WTC11 (cell line): ENCODE measurements at regions not wholly inside any gene's neighbourhood (a gene's known extent, or its start where the extent isn't known, plus 50 kb on each side); places are given as distances from the start of the nearest gene placed in this dataset.

Experiments used
- ATAC-seq: fragments of 200-7000 bp; cut with Tn5 transposase; 2 replicates; pipeline ENCODE4 v1.10.0; 2021; ENCODE audit warnings: mild to moderate bottlenecking, moderate library complexity
- CTCF ChIA-PET: fragments of 300-600 bp; sonication (Branson Sonifier 250); formaldehyde crosslinking; loops from one replicate; lab custom pipeline; 2021; ENCODE audit warnings: antibody characterized with exemption; lab: Charles Lee
- POLR2A ChIA-PET: fragments of 350-600 bp; sonication (Branson Sonifier 250); formaldehyde crosslinking; loops from one replicate; lab custom pipeline; 2021; ENCODE audit warnings: antibody characterized with exemption; lab: Charles Lee
- DNase-seq: peaks from one replicate; pipeline ENCODE4 v3.0.0; 2021; ENCODE audit warnings: low spot score
- H3K27ac Mint-ChIP-seq: 2 replicates; pipeline ENCODE4 v1.8.0; 2021; ENCODE audit warnings: mixed read lengths
- H3K27me3 Mint-ChIP-seq: 2 replicates; pipeline ENCODE4 v1.8.0; 2021; ENCODE audit warnings: low read depth, mild to moderate bottlenecking, moderate library complexity, mixed read lengths
- H3K36me3 Mint-ChIP-seq: 2 replicates; pipeline ENCODE4 v1.8.0; 2021; ENCODE audit warnings: mixed read lengths
- H3K4me1 Mint-ChIP-seq: 2 replicates; pipeline ENCODE4 v1.8.0; 2022; ENCODE audit warnings: mixed read lengths
- H3K4me3 Mint-ChIP-seq: 2 replicates; pipeline ENCODE4 v1.8.0; 2021; ENCODE audit warnings: mild to moderate bottlenecking, moderate library complexity, mixed read lengths
- H3K9me3 Mint-ChIP-seq: 2 replicates; pipeline ENCODE4 v1.8.0; 2021; ENCODE audit warnings: mixed read lengths
- CBFB ChIP-seq: sonication (generic); formaldehyde crosslinking; IDR thresholded peaks from 2 replicates; pipeline ENCODE4 v1.8.1; 2022; ENCODE audit warnings: mild to moderate bottlenecking, low read depth, missing genetic modification reagents
- CREM ChIP-seq: sonication (generic); formaldehyde crosslinking; IDR thresholded peaks from 2 replicates; pipeline ENCODE4 v1.8.1; 2022; ENCODE audit warnings: mild to moderate bottlenecking, missing genetic modification reagents, moderate library complexity
- ESRRA ChIP-seq: sonication (generic); formaldehyde crosslinking; IDR thresholded peaks from 2 replicates; pipeline ENCODE4 v1.8.1; 2022; ENCODE audit warnings: mild to moderate bottlenecking, missing genetic modification reagents, borderline replicate concordance
- FOXP1 ChIP-seq: sonication (generic); formaldehyde crosslinking; IDR thresholded peaks from 2 replicates; pipeline ENCODE4 v1.8.0; 2022; ENCODE audit warnings: missing genetic modification reagents, mild to moderate bottlenecking, moderate library complexity, borderline replicate concordance
- GABPB1 ChIP-seq: sonication (generic); formaldehyde crosslinking; IDR thresholded peaks from 2 replicates; pipeline ENCODE4 v1.8.1; 2023; ENCODE audit warnings: mild to moderate bottlenecking, missing genetic modification reagents
- GTF2I ChIP-seq: fragments of 250-450 bp; sonication (Bioruptor Pico); conservative IDR thresholded peaks from 2 replicates; pipeline ENCODE4 v1.4.0; 2021; ENCODE audit warnings: mild to moderate bottlenecking
- OVOL2 ChIP-seq: fragments of 250-450 bp; sonication (Bioruptor Pico); IDR thresholded peaks from 2 replicates; pipeline ENCODE4 v1.9.0; 2021; ENCODE audit warnings: mild to moderate bottlenecking, borderline replicate concordance
- ZNF317 ChIP-seq: sonication (generic); formaldehyde crosslinking; IDR thresholded peaks from 2 replicates; pipeline ENCODE4 v1.8.1; 2023; ENCODE audit warnings: low read depth, mild to moderate bottlenecking, moderate library complexity, missing genetic modification reagents, borderline replicate concordance
- TF ChIP-seq, protein P1 (sequence below): sonication (generic); formaldehyde crosslinking; IDR thresholded peaks from 2 replicates; pipeline ENCODE4 v1.8.0; 2023; ENCODE audit warnings: mild to moderate bottlenecking, missing genetic modification reagents
- TF ChIP-seq, protein P2 (sequence below): sonication (generic); formaldehyde crosslinking; IDR thresholded peaks from 2 replicates; pipeline ENCODE4 v1.8.0; 2023; ENCODE audit warnings: missing genetic modification reagents
- TF ChIP-seq, protein P3 (sequence below): sonication (generic); formaldehyde crosslinking; IDR thresholded peaks from 2 replicates; pipeline ENCODE4 v1.8.0; 2023; ENCODE audit warnings: missing genetic modification reagents, mild to moderate bottlenecking, borderline replicate concordance
- TF ChIP-seq, protein P4 (sequence below): sonication (generic); formaldehyde crosslinking; IDR thresholded peaks from 2 replicates; pipeline ENCODE4 v1.8.1; 2022; ENCODE audit warnings: missing genetic modification reagents, borderline replicate concordance
- TF ChIP-seq, protein P5 (sequence below): fragments of 250-450 bp; sonication (Bioruptor Pico); IDR thresholded peaks from 2 replicates; pipeline ENCODE4 v1.9.0; 2021; ENCODE audit warnings: mild to moderate bottlenecking
- TF ChIP-seq, protein P6 (sequence below): fragments of 250-450 bp; sonication (Bioruptor Pico); IDR thresholded peaks from 2 replicates; pipeline ENCODE4 v2.1.2; 2022; ENCODE audit warnings: mild to moderate bottlenecking, moderate library complexity
- TF ChIP-seq, protein P7 (sequence below): sonication (generic); formaldehyde crosslinking; IDR thresholded peaks from 2 replicates; pipeline ENCODE4 v1.8.1; 2022; ENCODE audit warnings: mild to moderate bottlenecking, missing genetic modification reagents, moderate library complexity, borderline replicate concordance

DNA sequence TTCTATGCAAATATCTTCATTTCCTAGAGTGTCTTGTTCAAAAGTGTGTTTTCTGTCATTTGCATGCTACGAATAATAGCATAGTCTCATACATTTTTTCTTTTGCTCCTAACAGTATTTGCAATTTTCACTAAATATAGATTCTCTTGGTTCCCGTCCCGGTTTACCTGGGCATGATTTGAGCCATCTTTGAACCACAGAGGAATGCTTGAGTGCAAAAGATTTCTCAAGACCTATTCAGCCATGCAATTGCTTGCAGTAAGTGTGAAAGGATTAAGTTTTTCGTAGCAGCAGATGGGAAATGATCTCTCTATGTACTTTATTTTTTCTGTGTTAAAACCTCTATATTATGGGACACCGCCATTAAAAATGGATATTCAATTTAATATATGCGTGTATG lies 733.0 kb downstream of the ZPLD1 start (continued):
- TF ChIP-seq, protein P1, sequence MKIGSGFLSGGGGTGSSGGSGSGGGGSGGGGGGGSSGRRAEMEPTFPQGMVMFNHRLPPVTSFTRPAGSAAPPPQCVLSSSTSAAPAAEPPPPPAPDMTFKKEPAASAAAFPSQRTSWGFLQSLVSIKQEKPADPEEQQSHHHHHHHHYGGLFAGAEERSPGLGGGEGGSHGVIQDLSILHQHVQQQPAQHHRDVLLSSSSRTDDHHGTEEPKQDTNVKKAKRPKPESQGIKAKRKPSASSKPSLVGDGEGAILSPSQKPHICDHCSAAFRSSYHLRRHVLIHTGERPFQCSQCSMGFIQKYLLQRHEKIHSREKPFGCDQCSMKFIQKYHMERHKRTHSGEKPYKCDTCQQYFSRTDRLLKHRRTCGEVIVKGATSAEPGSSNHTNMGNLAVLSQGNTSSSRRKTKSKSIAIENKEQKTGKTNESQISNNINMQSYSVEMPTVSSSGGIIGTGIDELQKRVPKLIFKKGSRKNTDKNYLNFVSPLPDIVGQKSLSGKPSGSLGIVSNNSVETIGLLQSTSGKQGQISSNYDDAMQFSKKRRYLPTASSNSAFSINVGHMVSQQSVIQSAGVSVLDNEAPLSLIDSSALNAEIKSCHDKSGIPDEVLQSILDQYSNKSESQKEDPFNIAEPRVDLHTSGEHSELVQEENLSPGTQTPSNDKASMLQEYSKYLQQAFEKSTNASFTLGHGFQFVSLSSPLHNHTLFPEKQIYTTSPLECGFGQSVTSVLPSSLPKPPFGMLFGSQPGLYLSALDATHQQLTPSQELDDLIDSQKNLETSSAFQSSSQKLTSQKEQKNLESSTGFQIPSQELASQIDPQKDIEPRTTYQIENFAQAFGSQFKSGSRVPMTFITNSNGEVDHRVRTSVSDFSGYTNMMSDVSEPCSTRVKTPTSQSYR (CRISPR knock-in tag) = no peak
- TF ChIP-seq GABPB1 (CRISPR knock-in tag) (no peak), OVOL2 (CRISPR knock-in tag) (no peak)

DNA sequence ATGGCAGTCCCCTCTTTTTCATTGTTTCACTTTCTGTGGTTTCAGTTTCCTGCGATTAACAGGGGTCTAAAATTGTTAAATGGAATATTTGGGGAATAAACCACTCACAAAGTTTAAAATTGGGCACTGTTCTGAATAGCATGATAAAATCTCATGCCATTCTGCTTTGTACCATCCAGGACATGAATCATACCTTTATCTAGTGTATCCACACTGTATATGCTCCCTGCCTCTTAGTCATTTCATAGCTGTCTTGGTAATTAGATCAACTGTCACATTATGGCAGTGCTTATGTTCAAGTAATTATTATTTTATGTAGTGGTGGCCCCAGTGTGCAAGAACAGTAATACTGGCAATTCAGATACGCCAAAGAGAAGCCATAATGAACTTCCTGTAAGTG lies 734.5 kb downstream of the ZPLD1 start:
- H3K36me3 Mint-ChIP-seq = no peaks in the 10 kb centered on the region
- TF ChIP-seq FOXP1 (no peak), CBFB (no peak), ZNF317 (CRISPR knock-in tag) (no peak), CREM (CRISPR knock-in tag) (no peak), GTF2I (CRISPR knock-in tag) (no peak), ESRRA (CRISPR knock-in tag) (no peak)
- TF ChIP-seq, protein P2, sequence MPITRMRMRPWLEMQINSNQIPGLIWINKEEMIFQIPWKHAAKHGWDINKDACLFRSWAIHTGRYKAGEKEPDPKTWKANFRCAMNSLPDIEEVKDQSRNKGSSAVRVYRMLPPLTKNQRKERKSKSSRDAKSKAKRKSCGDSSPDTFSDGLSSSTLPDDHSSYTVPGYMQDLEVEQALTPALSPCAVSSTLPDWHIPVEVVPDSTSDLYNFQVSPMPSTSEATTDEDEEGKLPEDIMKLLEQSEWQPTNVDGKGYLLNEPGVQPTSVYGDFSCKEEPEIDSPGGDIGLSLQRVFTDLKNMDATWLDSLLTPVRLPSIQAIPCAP (CRISPR knock-in tag) = no peak
- TF ChIP-seq, protein P3, sequence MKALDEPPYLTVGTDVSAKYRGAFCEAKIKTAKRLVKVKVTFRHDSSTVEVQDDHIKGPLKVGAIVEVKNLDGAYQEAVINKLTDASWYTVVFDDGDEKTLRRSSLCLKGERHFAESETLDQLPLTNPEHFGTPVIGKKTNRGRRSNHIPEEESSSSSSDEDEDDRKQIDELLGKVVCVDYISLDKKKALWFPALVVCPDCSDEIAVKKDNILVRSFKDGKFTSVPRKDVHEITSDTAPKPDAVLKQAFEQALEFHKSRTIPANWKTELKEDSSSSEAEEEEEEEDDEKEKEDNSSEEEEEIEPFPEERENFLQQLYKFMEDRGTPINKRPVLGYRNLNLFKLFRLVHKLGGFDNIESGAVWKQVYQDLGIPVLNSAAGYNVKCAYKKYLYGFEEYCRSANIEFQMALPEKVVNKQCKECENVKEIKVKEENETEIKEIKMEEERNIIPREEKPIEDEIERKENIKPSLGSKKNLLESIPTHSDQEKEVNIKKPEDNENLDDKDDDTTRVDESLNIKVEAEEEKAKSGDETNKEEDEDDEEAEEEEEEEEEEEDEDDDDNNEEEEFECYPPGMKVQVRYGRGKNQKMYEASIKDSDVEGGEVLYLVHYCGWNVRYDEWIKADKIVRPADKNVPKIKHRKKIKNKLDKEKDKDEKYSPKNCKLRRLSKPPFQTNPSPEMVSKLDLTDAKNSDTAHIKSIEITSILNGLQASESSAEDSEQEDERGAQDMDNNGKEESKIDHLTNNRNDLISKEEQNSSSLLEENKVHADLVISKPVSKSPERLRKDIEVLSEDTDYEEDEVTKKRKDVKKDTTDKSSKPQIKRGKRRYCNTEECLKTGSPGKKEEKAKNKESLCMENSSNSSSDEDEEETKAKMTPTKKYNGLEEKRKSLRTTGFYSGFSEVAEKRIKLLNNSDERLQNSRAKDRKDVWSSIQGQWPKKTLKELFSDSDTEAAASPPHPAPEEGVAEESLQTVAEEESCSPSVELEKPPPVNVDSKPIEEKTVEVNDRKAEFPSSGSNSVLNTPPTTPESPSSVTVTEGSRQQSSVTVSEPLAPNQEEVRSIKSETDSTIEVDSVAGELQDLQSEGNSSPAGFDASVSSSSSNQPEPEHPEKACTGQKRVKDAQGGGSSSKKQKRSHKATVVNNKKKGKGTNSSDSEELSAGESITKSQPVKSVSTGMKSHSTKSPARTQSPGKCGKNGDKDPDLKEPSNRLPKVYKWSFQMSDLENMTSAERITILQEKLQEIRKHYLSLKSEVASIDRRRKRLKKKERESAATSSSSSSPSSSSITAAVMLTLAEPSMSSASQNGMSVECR (CRISPR knock-in tag) = no peak
- TF ChIP-seq, protein P4, sequence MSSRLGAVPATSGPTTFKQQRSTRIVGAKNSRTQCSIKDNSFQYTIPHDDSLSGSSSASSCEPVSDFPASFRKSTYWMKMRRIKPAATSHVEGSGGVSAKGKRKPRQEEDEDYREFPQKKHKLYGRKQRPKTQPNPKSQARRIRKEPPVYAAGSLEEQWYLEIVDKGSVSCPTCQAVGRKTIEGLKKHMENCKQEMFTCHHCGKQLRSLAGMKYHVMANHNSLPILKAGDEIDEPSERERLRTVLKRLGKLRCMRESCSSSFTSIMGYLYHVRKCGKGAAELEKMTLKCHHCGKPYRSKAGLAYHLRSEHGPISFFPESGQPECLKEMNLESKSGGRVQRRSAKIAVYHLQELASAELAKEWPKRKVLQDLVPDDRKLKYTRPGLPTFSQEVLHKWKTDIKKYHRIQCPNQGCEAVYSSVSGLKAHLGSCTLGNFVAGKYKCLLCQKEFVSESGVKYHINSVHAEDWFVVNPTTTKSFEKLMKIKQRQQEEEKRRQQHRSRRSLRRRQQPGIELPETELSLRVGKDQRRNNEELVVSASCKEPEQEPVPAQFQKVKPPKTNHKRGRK (CRISPR knock-in tag) = no peak
- TF ChIP-seq, protein P5, sequence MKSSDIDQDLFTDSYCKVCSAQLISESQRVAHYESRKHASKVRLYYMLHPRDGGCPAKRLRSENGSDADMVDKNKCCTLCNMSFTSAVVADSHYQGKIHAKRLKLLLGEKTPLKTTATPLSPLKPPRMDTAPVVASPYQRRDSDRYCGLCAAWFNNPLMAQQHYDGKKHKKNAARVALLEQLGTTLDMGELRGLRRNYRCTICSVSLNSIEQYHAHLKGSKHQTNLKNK (CRISPR knock-in tag) = no peak
- TF ChIP-seq, protein P6, sequence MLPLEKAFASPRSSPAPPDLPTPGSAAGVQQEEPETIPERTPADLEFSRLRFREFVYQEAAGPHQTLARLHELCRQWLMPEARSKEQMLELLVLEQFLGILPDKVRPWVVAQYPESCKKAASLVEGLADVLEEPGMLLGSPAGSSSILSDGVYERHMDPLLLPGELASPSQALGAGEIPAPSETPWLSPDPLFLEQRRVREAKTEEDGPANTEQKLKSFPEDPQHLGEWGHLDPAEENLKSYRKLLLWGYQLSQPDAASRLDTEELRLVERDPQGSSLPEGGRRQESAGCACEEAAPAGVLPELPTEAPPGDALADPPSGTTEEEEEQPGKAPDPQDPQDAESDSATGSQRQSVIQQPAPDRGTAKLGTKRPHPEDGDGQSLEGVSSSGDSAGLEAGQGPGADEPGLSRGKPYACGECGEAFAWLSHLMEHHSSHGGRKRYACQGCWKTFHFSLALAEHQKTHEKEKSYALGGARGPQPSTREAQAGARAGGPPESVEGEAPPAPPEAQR = no peak
- TF ChIP-seq, protein P7, sequence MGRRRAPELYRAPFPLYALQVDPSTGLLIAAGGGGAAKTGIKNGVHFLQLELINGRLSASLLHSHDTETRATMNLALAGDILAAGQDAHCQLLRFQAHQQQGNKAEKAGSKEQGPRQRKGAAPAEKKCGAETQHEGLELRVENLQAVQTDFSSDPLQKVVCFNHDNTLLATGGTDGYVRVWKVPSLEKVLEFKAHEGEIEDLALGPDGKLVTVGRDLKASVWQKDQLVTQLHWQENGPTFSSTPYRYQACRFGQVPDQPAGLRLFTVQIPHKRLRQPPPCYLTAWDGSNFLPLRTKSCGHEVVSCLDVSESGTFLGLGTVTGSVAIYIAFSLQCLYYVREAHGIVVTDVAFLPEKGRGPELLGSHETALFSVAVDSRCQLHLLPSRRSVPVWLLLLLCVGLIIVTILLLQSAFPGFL (CRISPR knock-in tag) = no peak
- no peak overlapping the region for H3K27ac Mint-ChIP-seq
- no peak for ATAC-seq
- no peak for DNase-seq
- no peaks in the 10 kb centered on the region for H3K27me3 Mint-ChIP-seq
- ChIA-PET CTCF (no interaction called here), POLR2A (no interaction called here)
- H3K9me3 Mint-ChIP-seq = peaks cover 3% of the 10 kb centered on the region; the same call in 1 of the 2 replicates
- no peak overlapping the region for H3K4me3 Mint-ChIP-seq
- peaks cover 12% of the 10 kb centered on the region for H3K4me1 Mint-ChIP-seq
